Cardiac muscle cell (in vitro differentiated cells and primary cell): ENCODE measurements at regions not wholly inside any gene's neighbourhood (a gene's known extent, or its start where the extent isn't known, plus 50 kb on each side); places are given as distances from the start of the nearest gene placed in this dataset.

Source experiments
- DNase-seq, 2 donors: peaks; one replicate each; pipeline versions ENCODE4 v3.0.0 to v3.0.0-alpha.2; 2010 to 2017; ENCODE audit warnings: low read depth in 1 of 2, low spot score in 1 of 2
- H3K27ac ChIP-seq: fragments of 200-600 bp; sonication (generic); 2 replicates; pipeline ENCODE4 v1.5.1; 2016
- H3K27me3 ChIP-seq: fragments of 200-600 bp; sonication (generic); 2 replicates; pipeline ENCODE4 v1.6.0; 2016; ENCODE audit warnings: control low read depth
- H3K36me3 ChIP-seq: fragments of 200-600 bp; sonication (generic); 2 replicates; pipeline ENCODE4 v1.5.1; 2016; ENCODE audit warnings: control low read depth
- H3K4me1 ChIP-seq: fragments of 200-600 bp; sonication (generic); 2 replicates; pipeline ENCODE4 v1.8.1; 2017; ENCODE audit warnings: low read depth, mild to moderate bottlenecking, mixed run types
- H3K4me3 ChIP-seq: fragments of 200-600 bp; sonication (generic); 2 replicates; pipeline ENCODE4 v1.5.1; 2016; ENCODE audit warnings: mild to moderate bottlenecking
- H3K9me3 ChIP-seq: fragments of 200-600 bp; sonication (generic); 2 replicates; pipeline ENCODE4 v1.5.1; 2017; ENCODE audit warnings: low read depth, mild to moderate bottlenecking, control low read depth
- TF ChIP-seq, protein P1 (sequence below): IDR thresholded peaks from 2 replicates; pipeline ENCODE4 v1.5.1; 2012; ENCODE audit warnings: low read depth, mild to moderate bottlenecking, low read length

DNA sequence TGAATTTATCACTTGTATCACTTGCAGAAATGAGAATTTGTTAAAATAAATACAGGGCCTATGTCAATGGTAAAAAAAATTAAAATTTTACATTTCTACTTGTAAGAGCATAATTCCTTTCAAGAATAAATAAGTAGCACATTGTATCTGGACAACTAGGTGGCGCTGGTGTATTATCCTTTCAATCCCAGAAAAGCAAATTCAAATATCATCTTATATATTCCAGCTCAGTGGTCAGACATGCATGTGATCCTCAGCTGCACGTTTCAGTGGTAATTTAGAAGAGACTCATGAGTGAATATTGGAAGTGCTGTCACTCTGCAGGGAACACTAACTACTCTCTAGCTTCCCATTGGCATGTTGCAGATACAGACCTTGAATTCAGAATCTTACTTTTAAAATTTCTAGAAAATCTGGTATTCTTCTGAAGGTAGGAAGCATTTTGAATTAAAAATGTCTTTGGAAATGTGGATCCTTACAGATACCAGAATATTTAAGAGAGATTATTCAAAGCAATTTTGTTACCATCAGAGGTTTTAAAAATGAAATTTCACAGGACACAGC is 1414.7 kb upstream of the TENM3 start:
- TF ChIP-seq, protein P1, sequence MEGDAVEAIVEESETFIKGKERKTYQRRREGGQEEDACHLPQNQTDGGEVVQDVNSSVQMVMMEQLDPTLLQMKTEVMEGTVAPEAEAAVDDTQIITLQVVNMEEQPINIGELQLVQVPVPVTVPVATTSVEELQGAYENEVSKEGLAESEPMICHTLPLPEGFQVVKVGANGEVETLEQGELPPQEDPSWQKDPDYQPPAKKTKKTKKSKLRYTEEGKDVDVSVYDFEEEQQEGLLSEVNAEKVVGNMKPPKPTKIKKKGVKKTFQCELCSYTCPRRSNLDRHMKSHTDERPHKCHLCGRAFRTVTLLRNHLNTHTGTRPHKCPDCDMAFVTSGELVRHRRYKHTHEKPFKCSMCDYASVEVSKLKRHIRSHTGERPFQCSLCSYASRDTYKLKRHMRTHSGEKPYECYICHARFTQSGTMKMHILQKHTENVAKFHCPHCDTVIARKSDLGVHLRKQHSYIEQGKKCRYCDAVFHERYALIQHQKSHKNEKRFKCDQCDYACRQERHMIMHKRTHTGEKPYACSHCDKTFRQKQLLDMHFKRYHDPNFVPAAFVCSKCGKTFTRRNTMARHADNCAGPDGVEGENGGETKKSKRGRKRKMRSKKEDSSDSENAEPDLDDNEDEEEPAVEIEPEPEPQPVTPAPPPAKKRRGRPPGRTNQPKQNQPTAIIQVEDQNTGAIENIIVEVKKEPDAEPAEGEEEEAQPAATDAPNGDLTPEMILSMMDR = peak; percentile 70
- no peak overlapping the region for H3K4me3 ChIP-seq
- H3K4me1 ChIP-seq = peaks cover 3% of the 10 kb centered on the region
- no peak overlapping the region for H3K27ac ChIP-seq
- H3K9me3 ChIP-seq = no peaks in the 10 kb centered on the region
- no peaks in the 10 kb centered on the region for H3K36me3 ChIP-seq
- no peaks in the 10 kb centered on the region for H3K27me3 ChIP-seq
- peak; percentile 73 to 86 for DNase-seq

DNA sequence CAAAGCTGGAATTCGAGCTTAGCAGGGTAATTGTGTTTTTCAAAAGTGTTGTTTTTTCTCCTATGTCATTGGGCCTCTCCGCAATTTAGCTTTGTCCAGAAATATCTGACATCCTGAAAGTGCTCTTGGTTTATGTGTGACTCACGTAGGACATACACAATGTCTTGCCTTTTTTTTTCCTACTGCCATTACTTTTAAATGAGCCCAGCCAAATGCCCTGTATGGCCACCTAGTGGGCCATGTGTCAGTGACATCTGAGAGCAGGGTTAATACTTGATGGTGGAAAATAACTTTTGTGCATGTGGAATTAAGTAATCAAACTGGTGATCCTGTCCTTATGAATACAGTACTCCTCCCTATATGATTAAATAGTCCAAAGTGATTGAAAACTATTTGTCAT is 1411.1 kb upstream of the TENM3 start:
- TF ChIP-seq, protein P1 = peak; percentile 8
- H3K36me3 ChIP-seq = no peaks in the 10 kb centered on the region
- no peak overlapping the region for H3K4me3 ChIP-seq

DNA sequence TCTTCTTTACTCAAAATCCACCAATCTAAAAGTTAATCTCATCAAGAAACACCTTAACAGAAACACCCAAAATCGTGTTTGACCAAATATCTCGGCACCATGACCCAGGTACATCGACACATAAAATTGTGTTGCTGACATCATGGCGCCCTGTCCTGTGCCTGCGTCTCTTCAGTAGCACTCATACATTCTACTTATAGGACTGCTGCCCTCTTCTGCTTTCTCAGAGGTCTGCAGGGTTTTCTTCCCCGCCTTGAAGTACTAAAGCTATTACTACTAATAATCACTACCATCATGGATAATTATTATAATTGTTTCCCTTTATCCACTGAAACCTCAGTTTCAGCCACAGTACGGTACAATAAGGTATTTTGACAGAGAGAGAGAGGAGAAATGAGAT is 1403.1 kb upstream of the TENM3 start:
- TF ChIP-seq, protein P1 = no peak
- Histone ChIP-seq H3K27me3 (no peaks in the 10 kb centered on the region), H3K27ac (no peak overlapping the region), H3K36me3 (no peaks in the 10 kb centered on the region), H3K4me1 (no peaks in the 10 kb centered on the region), H3K4me3 (no peak overlapping the region), H3K9me3 (no peaks in the 10 kb centered on the region)
- DNase-seq = no peak

More for the DNA sequence above, 1411.1 kb upstream of the TENM3 start:
- Histone ChIP-seq H3K9me3 (no peaks in the 10 kb centered on the region), H3K27me3 (no peaks in the 10 kb centered on the region), H3K4me1 (peaks cover under 1% of the 10 kb centered on the region), H3K27ac (no peak overlapping the region)
- no peak for DNase-seq

DNA sequence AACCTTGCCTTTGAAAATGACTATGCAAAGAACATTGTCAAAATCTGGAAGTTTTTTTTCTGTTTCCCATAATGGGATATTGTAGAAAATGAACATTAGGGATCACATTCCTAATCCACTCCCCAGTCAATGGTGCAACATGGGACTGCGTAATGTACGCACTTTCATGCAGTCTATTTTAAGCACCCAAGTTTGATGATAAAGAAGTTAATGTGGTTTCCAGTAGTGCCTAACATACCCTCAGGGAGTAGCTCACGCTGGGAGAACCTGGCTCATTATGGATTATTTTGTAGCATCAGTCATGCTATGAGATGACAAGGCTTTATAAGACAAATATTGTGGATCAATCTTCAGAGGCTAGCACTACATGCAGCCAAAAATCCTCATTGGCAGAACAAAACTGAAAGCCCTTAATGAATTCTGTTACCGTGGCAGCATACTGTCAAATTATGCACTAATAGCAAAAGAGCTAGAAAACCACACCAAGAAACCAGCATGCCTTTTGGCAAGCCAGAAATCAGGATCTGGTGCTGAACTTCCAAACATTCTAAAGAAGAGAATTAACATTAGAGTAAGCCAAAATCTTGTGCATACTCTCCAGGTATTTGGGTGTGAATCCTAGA is 1392.8 kb upstream of the TENM3 start:
- Histone ChIP-seq H3K4me1 (no peaks in the 10 kb centered on the region), H3K27me3 (no peaks in the 10 kb centered on the region), H3K36me3 (no peaks in the 10 kb centered on the region), H3K9me3 (no peaks in the 10 kb centered on the region), H3K27ac (no peak overlapping the region), H3K4me3 (no peak overlapping the region)
- TF ChIP-seq, protein P1 = no peak
- no peak for DNase-seq

DNA sequence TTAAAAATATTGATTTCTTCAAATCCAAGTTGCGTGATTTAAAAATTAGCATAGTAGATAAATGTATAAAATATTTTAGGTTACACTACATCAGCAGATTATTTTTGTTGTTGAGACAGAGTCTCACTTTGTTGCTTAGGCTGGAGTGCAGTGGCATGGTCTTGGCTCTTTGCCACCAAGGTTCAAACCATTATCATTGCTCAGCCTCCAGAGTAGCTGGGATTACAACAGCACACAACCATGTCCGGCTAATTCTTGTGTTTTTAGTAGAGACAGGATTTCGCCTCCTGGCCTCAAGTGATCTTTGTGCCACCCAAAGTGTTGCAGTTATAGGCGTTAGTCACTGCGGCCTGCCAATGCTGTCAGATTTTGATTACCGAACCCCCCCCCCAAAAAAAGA is 1390.5 kb upstream of the TENM3 start:
- no peaks in the 10 kb centered on the region for H3K36me3 ChIP-seq
- no peaks in the 10 kb centered on the region for H3K4me1 ChIP-seq
- H3K27me3 ChIP-seq = no peaks in the 10 kb centered on the region
- DNase-seq = peak in 1 of 2 donors; percentile 47
- H3K4me3 ChIP-seq = no peak overlapping the region
- TF ChIP-seq, protein P1 = no peak
- H3K27ac ChIP-seq = no peak overlapping the region
- H3K9me3 ChIP-seq = no peaks in the 10 kb centered on the region
